ENCODE measurements at regions not wholly inside any gene's neighbourhood (a gene's known extent, or its start where the extent isn't known, plus 50 kb on each side); places are given as distances from the start of the nearest gene placed in this dataset.
"Not testable (repeated sequence)": the region's sequence is repeated elsewhere in the genome, so short reads cannot be mapped to it uniquely, and the experiment has no call there.

DNA sequence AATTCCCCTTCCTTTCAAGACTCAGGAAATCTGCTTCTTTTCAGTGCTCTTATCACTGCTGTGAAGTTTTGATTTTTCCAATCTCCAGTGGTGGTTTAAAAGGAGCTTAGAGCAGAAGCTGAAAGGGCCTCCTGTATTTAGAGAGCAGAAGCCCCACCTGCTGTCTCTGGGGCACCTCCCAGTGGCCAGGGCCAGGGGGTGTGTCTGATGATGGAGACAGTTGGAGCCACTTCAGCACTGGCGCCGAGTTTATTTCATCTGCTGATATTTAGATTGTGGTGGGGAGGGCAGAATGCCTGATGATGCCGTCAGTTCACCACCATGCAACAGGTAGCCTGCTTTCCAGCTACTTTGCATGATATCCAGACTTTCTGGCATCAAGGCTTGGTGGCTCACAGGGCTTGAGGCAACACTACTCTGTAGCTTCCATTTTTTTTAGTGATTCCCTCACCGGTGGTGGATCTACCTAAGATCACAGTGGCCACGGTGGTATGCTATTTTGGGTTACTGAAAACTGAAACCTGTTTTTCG lies 371.9 kb downstream of the KCNRG start:
- no peak for DNase-seq (ENCODE audit: low read depth in 2 of 2)

- no peak for DNase-seq (ENCODE audit: low read depth in 2 of 2)
Observed at GRCh38 chr13:50388481-50388880, 373.2 kb downstream of the KCNRG start.

- DNase-seq (ENCODE audit: low read depth in 2 of 2), result no peak
Observed at GRCh38 chr13:50389726-50390125, 374.5 kb downstream of the KCNRG start.

DNA sequence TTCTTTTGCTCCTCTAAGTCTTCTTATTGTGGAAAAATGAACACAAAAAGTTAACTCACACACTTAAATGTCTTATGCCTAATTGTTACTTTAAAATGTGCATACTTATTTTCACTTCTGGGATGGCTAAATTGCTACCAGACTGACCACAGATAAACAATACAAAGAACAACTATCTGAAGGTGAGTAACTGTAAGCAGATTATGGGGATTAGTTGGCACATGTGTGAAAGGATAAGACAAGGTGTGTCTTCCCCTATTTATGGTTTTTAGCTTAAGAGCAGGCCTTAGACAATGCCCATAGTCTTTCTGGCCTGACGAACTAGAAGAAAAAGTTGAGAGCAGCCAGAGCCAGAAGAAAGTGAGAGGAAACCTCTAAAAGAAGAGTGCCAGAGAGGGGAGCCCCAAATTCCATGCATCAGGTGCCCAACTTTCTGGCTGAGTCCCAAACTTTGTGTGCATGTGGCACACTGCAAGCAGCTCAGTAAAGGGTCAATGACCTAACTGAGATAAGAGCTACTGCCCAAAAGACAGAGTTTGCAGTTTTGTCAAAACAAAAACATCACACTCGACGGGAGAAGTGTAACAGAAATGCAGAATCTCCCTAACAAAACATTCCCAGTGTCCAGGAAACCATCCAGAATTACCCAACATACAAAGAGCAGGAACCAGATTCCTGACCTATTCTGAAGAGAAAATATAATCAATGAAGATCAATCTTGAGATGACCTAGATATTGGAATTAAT lies 375.4 kb downstream of the KCNRG start:
- no peak for DNase-seq (ENCODE audit: low read depth in 2 of 2)

DNA sequence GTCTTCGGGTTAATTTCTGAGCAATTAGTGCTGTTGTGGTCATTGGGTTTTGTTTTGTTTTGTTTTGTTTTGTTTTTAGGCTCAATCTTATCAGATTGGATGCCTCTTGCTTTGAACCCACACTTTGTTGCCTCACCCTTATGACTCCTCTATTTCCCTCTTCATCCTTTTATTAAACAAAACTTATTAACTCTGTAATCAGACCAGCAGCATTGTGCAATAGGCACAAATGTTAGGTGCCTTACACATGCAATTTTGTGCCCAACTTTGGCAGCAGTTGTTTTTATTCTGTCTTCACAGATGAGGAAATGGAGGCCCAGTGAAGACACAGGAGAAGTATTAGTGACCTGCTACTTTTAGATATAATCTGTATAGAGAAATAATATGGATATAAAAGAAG lies 377.7 kb downstream of the KCNRG start:
- no peak for DNase-seq (ENCODE audit: low read depth in 2 of 2)

GRCh38 chr13:50393628-50394027 lies 378.4 kb downstream of the KCNRG start:
- no peak for DNase-seq (ENCODE audit: low read depth in 2 of 2)

- no peak for DNase-seq (ENCODE audit: low read depth in 2 of 2)
Observed at GRCh38 chr13:50396001-50396400, 380.8 kb downstream of the KCNRG start.

DNA sequence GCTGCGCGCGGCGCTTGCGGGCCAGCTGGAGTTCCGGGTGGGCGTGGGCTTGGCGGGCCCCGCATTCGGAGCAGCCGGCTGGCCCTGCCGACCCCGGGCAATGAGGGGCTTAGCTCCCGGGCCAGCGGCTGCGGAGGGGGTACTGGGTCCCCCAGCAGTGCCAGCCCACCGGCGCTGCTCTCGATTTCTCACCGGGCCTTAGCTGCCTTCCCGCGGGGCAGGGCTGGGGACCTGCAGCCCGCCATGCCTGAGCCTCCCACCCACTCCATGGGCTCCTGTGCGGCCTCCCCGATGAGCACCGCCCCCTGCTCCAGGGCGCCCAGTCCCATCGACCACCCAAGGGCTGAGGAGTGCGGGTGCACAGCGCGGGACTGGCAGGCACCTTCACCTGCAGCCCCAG lies 381.4 kb downstream of the KCNRG start:
- not testable (repeated sequence) for DNase-seq (ENCODE audit: low read depth in 2 of 2)

- DNase-seq (ENCODE audit: low read depth in 2 of 2), result no peak
Observed at GRCh38 chr13:50400035-50400726, 384.9 kb downstream of the KCNRG start.

GRCh38 chr13:50401049-50401505 lies 385.8 kb downstream of the KCNRG start:
- DNase-seq (ENCODE audit: low read depth in 2 of 2), result no peak

- no peak for DNase-seq (ENCODE audit: low read depth in 2 of 2)
Observed at GRCh38 chr13:50401721-50402465, 386.6 kb downstream of the KCNRG start.

DNA sequence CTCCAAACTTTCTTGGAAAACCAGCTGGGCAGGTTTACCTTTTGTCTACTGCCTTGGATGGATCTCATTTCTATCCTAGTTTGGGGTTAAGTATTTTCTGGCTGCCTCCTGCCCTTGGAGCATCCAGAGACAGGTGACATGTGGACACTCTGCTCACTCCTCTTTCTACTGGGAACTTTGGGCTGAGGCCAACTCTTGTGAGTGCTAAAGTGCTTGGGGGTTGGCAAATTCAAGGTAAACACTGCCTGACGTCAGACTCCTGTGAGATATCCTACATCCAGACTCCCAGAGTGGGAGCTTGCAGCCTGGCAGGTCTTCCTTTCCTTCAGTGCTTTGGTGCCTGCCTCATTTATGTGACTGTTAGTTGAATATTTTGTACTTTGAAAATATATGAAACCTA lies 388.1 kb downstream of the KCNRG start:
- DNase-seq (ENCODE audit: low read depth in 2 of 2), result no peak

DNA sequence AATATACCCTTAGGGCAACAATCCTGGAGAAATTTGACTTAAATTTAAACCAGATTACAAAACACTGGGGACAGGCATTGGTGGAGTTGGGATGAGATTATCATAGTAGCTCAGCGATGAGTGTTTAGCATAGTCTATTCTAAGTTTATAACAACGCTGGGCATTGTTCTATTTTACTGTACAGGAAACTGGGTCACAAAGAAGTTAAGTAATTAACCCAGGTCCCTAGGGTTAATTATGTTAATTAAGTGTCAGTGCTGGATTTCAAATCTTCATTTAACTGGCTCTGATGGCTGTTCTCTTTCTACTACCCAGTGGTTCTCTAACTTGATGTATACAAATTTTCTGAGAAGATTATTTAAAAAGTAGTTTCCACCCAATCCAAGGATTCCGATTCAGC lies 388.9 kb downstream of the KCNRG start:
- no peak for DNase-seq (ENCODE audit: low read depth in 2 of 2)

DNA sequence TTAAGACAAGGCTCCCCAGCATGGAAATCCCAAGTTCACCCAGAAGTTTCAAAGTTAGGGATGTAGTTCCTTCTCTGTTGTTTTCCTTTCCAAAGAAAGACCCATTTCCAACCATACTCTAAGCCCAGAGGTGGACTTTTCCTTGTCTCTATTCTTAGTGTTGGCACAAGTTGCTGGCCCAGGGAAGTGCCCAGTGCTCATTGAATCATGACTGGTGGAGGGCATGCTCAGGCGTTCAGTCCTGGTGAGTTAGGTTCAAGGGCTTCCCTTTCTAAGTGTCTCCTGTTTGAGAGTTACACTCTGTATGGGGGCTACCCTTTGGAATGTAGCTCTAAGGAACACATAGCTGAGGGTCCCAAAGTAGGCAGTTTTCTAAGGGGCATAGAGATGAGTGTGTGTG lies 389.5 kb downstream of the KCNRG start:
- DNase-seq (ENCODE audit: low read depth in 2 of 2), result no peak

DNA sequence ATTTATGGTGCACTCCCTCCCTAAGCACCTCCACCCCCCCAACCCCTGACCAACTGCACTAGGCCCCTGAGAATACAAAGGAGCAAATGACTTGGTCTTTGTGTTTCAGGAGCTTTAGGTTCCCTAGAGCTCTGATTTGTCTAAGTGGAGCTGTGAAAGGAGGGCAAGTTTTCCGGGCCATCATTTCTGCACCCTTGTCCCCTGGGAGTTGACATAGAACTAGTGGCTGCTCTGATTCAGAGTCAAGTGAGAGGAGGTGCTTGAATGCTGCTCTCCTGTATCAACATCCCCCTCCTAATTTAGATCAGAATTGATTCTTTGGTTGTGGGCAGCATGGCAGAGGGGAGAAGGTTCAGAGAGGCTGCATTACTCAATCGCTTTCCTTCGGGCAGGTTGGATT lies 391.6 kb downstream of the KCNRG start:
- no peak for DNase-seq (ENCODE audit: low read depth in 2 of 2)

DNA sequence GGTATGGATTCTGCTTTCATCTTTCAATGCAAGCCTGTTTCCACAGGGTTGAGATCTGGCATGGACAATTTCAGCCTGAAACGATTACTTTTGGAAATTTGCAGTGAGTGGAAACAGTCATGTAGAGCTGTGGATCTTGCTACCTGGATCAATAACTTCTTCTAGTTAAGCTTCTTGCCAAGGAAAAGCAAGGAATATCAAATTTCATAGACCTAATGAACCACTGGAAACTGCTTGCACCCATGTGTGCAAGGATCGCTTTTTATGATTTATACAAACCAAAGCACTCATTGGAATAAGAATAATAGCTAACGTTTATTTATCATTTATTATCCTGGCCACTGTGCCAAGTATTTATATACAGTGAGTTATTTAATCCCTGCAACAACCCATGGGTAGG lies 392.8 kb downstream of the KCNRG start:
- no peak for DNase-seq (ENCODE audit: low read depth in 2 of 2)

DNA sequence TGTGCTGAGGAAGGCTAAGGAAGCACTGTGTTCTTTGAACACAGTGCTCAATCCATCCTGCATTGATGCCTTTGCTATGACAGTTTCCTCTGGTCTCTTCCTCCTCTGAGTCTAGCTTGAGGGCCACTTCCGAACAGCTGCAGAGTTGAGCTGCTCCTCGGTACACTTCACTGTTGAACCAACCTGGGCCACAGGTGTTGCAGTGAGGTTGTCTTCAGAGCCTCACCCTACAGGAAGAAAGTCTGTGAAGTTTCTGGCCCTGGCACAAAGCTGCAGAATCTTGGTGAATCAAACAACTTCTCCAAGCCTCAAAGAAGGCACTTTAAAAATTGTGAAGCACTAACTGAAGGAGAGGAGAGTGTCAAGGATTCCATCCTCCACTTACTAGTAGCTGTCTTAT lies 394.0 kb downstream of the KCNRG start:
- no peak for DNase-seq (ENCODE audit: low read depth in 2 of 2)

GRCh38 chr13:50410921-50411746 lies 395.9 kb downstream of the KCNRG start:
- peak in 1 of 2 donors; percentile 6 for DNase-seq (ENCODE audit: low read depth in 2 of 2)

GRCh38 chr13:50412046-50412617 lies 396.9 kb downstream of the KCNRG start:
- DNase-seq (ENCODE audit: low read depth in 2 of 2), result no peak

DNA sequence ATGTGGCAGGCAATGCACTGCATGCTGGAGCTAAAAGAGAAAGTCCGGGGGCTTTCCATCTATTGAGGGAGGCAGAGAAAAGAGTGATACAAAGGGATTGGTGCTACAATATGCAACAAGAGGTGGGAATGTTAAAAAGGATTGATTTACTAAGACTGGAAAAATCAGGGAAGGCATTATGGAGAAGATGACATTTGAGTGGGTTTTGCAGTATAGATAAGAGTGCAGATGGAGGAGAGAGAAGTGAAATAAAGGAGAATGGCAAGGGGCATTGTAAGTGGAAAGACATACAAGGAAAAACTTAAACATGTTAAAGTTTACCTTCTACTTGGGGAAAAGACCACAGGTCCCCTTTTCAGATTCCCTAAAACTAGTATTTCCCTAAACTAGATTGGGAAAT lies 399.4 kb downstream of the KCNRG start:
- DNase-seq (ENCODE audit: low read depth in 2 of 2), result no peak

GRCh38 chr13:50415428-50415827 lies 400.2 kb downstream of the KCNRG start:
- no peak for DNase-seq (ENCODE audit: low read depth in 2 of 2)
